ENCODE measurements at regions not wholly inside any gene's neighbourhood (a gene's known extent, or its start where the extent isn't known, plus 50 kb on each side); places are given as distances from the start of the nearest gene placed in this dataset.

GRCh38 chr9:109830545-109830944 lies 50.5 kb downstream of the PALM2AKAP2 start:
- H3K4me3 ChIP-seq (ENCODE audit: low read length), result no peak overlapping the region
- no peak for DNase-seq (ENCODE audit: low read depth)
- TF ChIP-seq CTCF (conservative IDR thresholded peaks at IDR 0.05; ENCODE audit: low read depth, low read length), result no peak

DNA sequence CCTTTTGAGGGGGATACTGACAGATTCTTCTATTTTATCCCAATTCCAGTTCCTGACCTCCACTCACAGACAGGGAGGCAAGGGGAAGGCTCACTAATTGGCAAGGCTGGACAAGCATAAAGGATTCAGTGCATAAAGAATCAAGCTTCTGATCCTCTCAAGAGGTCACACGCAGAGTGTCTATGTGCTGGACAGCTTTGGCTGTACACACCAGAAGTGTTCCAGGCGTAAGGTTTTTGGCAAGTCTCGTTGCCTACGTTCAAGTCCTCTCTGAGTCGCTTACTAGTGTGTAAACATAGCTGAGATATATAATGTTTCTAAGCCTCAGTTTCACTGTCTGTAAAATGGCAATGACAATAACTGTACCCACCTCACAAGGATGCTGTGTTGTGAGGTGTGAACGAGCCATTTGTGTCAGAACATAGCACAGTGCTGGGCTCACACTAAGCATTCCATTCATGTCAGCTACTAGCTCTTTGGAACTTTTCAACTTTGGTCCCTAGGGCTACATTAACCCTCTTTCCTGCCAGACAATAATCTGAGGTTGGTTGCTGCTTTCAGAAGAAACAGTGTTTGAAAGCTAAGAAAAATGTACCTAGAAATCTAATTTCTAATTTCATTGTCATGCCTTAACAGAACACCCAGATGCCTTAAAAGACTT lies 52.1 kb downstream of the PALM2AKAP2 start:
- H3K4me3 ChIP-seq (ENCODE audit: low read length), result no peak overlapping the region
- no peak for TF ChIP-seq CTCF (conservative IDR thresholded peaks at IDR 0.05; ENCODE audit: low read depth, low read length)
- no peak for DNase-seq (ENCODE audit: low read depth)

GRCh38 chr9:109834855-109835254 lies 54.9 kb downstream of the PALM2AKAP2 start:
- TF ChIP-seq CTCF (conservative IDR thresholded peaks at IDR 0.05; ENCODE audit: low read depth, low read length), result no peak
- DNase-seq (ENCODE audit: low read depth), result no peak
- H3K4me3 ChIP-seq (ENCODE audit: low read length), result no peak overlapping the region

DNA sequence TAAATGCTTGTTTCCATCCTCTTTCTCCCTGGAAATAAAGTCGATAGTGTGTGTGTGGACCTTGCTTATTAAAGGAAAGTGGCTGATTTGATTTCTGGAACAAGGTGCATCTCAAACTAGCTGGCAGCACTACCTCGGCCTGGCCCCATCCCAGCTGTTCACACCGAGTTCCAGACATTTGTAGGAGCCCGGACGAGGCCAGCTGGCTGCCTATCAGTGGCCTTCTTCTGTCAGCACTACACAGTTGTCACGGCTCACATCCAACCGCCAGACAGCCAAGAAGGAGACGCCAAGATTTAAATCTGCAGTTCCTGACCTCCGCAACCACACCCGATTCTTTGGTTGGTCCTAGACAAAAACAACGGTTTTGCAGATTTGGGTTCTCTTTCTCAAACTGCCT lies 63.6 kb downstream of the PALM2AKAP2 start:
- no peak for TF ChIP-seq CTCF (conservative IDR thresholded peaks at IDR 0.05; ENCODE audit: low read depth, low read length)
- DNase-seq (ENCODE audit: low read depth), result no peak
- no peak overlapping the region for H3K4me3 ChIP-seq (ENCODE audit: low read length)

GRCh38 chr9:109845226-109845625 lies 65.2 kb downstream of the PALM2AKAP2 start:
- TF ChIP-seq CTCF (conservative IDR thresholded peaks at IDR 0.05; ENCODE audit: low read depth, low read length), result no peak
- H3K4me3 ChIP-seq (ENCODE audit: low read length), result no peak overlapping the region
- no peak for DNase-seq (ENCODE audit: low read depth)

- DNase-seq (ENCODE audit: low read depth), result no peak
- H3K4me3 ChIP-seq (ENCODE audit: low read length), result no peak overlapping the region
- no peak for TF ChIP-seq CTCF (conservative IDR thresholded peaks at IDR 0.05; ENCODE audit: low read depth, low read length)
Observed at GRCh38 chr9:109846776-109847175, 66.8 kb downstream of the PALM2AKAP2 start.

GRCh38 chr9:109852556-109852955 lies 72.6 kb downstream of the PALM2AKAP2 start:
- DNase-seq (ENCODE audit: low read depth), result no peak
- TF ChIP-seq CTCF (conservative IDR thresholded peaks at IDR 0.05; ENCODE audit: low read depth, low read length), result no peak

More at GRCh38 chr9:109852556-109852955, 72.6 kb downstream of the PALM2AKAP2 start:
- no peak overlapping the region for H3K4me3 ChIP-seq (ENCODE audit: low read length)
